ENCODE measurements at regions not wholly inside any gene's neighbourhood (a gene's known extent, or its start where the extent isn't known, plus 50 kb on each side); places are given as distances from the start of the nearest gene placed in this dataset.

- TF ChIP-seq CTCF (conservative IDR thresholded peaks at IDR 0.05; ENCODE audit: low read depth, low read length) = no peak
- H3K4me3 ChIP-seq (ENCODE audit: low read depth, low read length) = no peak overlapping the region
- DNase-seq (ENCODE audit: low read depth) = no peak
These were observed 657.0 kb downstream of the DNAJB9 start for GRCh38 chr7:109226699-109227098.

GRCh38 chr7:109235316-109235715, 665.6 kb downstream of the DNAJB9 start:
- no peak for TF ChIP-seq CTCF (conservative IDR thresholded peaks at IDR 0.05; ENCODE audit: low read depth, low read length)
- no peak for DNase-seq (ENCODE audit: low read depth)
- H3K4me3 ChIP-seq (ENCODE audit: low read depth, low read length) = no peak overlapping the region

- no peak for DNase-seq (ENCODE audit: low read depth)
- no peak for TF ChIP-seq CTCF (conservative IDR thresholded peaks at IDR 0.05; ENCODE audit: low read depth, low read length)
- H3K4me3 ChIP-seq (ENCODE audit: low read depth, low read length) = no peak overlapping the region
These were observed 676.8 kb downstream of the DNAJB9 start for GRCh38 chr7:109246330-109247077.

- DNase-seq (ENCODE audit: low read depth) = no peak
- H3K4me3 ChIP-seq (ENCODE audit: low read depth, low read length) = no peak overlapping the region
- no peak for TF ChIP-seq CTCF (conservative IDR thresholded peaks at IDR 0.05; ENCODE audit: low read depth, low read length)
These were observed 687.3 kb downstream of the DNAJB9 start for GRCh38 chr7:109256762-109257560.

- DNase-seq (ENCODE audit: low read depth) = no peak
- no peak overlapping the region for H3K4me3 ChIP-seq (ENCODE audit: low read depth, low read length)
- no peak for TF ChIP-seq CTCF (conservative IDR thresholded peaks at IDR 0.05; ENCODE audit: low read depth, low read length)
These were observed 689.5 kb downstream of the DNAJB9 start for GRCh38 chr7:109259151-109259550.

GRCh38 chr7:109261781-109262180, 692.1 kb downstream of the DNAJB9 start:
- H3K4me3 ChIP-seq (ENCODE audit: low read depth, low read length) = no peak overlapping the region
- TF ChIP-seq CTCF (conservative IDR thresholded peaks at IDR 0.05; ENCODE audit: low read depth, low read length) = no peak
- no peak for DNase-seq (ENCODE audit: low read depth)
